Ovary (tissue), 3 donors: ENCODE measurements at regions not wholly inside any gene's neighbourhood (a gene's known extent, or its start where the extent isn't known, plus 50 kb on each side); places are given as distances from the start of the nearest gene placed in this dataset.

Experiments used
- EP300 ChIP-seq: sonication (generic); formaldehyde crosslinking; IDR thresholded peaks from one replicate; pipeline ENCODE4 v1.6.1; 2017; ENCODE audit warnings: antibody characterized with exemption
- POLR2A ChIP-seq: fragments of 450-650 bp; IDR thresholded peaks from one replicate; pipeline ENCODE4 v1.6.1; 2017; ENCODE audit warnings: antibody characterized with exemption, mild to moderate bottlenecking, moderate library complexity
- TF ChIP-seq, protein P1 (sequence below), 3 donors: fragments of 450-650 bp in 2 of 3; fragments of 200-600 bp in 1 of 3; IDR thresholded peaks; one replicate each; pipeline versions ENCODE4 v1.5.1 to v1.8.0; 2016 to 2022; ENCODE audit warnings: antibody characterized with exemption in 3 of 3, mild to moderate bottlenecking in 1 of 3
- donor health status: DM: no; HTN: no; CAD: no.

DNA sequence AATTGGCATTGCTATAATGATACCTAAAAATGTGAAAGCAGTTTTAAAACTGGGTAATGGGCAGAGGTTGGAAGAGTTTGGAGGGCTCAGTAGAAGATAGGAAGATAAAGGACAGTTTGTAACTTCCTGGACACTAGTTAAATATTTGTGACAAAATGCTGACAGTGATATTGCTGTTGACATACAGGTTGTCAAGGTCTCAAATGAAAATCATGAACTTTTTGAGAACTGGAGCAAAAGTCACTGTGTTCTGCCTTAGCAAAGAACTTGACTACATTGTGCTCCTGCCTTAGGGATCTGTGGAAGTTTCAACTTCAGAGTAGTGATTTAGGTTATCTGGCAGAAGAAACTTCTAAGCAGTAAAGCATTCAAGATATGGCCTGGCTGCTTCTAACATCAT is 113.7 kb upstream of the CD96 start:
- TF ChIP-seq, protein P1, sequence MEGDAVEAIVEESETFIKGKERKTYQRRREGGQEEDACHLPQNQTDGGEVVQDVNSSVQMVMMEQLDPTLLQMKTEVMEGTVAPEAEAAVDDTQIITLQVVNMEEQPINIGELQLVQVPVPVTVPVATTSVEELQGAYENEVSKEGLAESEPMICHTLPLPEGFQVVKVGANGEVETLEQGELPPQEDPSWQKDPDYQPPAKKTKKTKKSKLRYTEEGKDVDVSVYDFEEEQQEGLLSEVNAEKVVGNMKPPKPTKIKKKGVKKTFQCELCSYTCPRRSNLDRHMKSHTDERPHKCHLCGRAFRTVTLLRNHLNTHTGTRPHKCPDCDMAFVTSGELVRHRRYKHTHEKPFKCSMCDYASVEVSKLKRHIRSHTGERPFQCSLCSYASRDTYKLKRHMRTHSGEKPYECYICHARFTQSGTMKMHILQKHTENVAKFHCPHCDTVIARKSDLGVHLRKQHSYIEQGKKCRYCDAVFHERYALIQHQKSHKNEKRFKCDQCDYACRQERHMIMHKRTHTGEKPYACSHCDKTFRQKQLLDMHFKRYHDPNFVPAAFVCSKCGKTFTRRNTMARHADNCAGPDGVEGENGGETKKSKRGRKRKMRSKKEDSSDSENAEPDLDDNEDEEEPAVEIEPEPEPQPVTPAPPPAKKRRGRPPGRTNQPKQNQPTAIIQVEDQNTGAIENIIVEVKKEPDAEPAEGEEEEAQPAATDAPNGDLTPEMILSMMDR (IDR thresholded peaks at IDR 0.05), result no peak
- TF ChIP-seq POLR2A (no peak), EP300 (no peak)
